Inflammatory macrophage (primary cell): ENCODE measurements at regions not wholly inside any gene's neighbourhood (a gene's known extent, or its start where the extent isn't known, plus 50 kb on each side); places are given as distances from the start of the nearest gene placed in this dataset.

ENCODE experiments used
- DNase-seq, 2 donors: peaks; one replicate each; pipeline ENCODE4 v3.0.0-alpha.2; 2020 to 2022

DNA sequence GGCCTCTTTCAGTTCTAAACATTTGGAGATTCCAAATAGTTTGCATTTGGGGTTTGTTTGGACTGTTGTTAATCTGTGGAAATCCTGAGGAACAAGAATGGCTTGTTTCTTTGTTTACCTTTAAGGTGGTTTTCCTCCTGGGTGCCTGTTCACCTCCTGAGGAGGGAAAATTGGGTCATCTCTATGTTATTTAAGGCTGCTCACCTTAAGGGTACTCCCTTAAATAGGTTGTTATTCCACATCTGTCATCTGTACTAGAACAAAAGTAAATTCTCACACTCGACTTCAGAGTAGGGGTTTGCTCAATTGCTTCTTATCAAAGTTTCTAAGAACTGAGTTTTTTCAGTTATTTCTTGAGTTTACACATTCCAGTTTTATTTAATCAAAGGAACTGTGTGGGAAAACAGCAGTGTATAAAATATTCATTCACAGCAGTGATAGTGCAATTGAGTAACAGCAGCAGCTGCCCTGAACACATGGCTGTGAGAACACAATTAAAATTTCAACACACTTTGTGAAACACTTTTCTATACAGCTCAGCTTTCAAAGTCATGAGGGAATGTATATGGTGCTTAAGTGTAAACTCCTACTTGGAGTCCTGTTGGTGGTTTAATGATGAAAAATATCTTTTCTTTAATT lies 238.5 kb upstream of the PGRMC2 start:
- peak; percentile 77 to 78 for DNase-seq

DNA sequence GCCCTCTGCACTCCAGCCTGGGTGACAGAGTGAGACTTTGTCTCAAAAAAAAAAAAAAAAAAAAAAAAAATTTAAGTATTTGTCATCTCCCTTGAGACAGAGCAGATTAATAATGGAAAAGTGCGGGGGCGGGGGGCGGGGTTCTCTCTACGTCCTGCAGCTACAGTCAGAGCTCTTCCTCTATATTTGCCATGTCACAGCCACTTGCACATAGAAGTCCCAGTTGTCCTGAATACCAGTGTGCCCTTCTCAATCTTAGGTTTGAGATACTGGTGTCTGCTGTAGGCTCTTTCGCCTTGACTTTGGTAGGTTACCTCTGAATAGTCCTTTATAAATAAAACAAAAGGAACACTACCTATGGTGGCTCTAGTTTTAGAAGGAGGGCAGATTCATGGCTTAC lies 237.8 kb upstream of the PGRMC2 start:
- peak; percentile 79 to 83 for DNase-seq

DNA sequence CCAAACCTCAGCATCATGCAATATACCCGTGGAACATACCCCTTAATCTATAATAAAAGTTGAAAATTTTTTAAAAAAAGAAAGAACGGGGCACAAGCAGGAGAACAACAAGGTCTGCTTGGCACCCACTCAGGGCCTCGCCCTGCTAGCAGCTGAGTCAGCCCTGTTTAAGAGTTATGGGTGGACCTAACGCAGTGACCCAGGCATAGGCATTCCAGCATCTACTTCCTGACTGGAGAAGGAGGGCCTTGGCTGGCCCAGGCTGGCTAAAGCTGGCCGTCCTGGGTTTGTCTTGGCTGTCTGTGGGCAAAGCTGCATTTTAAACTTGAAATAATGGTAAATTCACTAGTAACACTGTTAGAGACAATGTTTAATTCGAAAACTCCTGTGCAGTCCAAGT lies 236.7 kb upstream of the PGRMC2 start:
- DNase-seq: no peak

DNA sequence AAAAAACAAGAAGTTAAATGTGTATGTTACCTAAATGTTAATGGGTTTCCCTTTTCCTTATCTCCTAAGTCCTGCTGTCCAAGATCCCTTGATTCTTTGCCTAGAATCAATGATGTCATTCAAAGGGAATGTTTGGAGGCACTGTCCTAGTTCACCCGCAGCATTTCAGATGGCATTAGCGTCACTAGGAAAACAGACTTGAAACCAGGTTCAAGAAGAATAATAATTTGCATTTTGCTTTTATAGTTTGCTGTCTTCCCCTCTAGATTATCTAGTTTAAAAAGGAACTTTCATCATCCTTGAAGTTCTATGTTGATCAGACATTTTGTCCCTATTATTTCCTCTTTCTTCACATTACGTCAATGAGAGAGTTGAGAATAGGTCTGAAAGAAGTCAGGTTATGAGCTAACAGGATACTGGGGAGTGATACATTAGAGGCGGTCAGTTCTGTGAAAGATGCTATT lies 234.1 kb upstream of the PGRMC2 start:
- DNase-seq: peak; percentile 4 to 56

DNA sequence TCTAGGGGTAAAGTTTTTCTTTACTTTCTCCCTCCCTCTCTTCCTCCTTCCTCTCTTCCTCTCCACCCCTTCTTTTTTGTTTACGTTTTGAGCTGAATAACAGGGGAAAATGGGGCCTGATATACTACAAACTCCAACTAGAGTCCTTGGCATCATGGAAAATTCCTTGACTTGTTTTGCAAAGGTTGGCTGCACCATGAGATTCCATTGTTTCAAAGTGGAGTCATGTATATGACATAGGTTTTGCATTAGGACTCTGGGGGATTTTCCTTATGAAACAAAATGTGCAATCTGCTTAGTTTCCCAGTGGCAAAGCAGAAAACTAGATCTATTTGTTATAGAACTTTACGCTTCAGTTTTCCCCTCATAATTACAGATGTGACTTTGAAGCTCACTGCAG lies 233.5 kb upstream of the PGRMC2 start:
- DNase-seq: no peak

DNA sequence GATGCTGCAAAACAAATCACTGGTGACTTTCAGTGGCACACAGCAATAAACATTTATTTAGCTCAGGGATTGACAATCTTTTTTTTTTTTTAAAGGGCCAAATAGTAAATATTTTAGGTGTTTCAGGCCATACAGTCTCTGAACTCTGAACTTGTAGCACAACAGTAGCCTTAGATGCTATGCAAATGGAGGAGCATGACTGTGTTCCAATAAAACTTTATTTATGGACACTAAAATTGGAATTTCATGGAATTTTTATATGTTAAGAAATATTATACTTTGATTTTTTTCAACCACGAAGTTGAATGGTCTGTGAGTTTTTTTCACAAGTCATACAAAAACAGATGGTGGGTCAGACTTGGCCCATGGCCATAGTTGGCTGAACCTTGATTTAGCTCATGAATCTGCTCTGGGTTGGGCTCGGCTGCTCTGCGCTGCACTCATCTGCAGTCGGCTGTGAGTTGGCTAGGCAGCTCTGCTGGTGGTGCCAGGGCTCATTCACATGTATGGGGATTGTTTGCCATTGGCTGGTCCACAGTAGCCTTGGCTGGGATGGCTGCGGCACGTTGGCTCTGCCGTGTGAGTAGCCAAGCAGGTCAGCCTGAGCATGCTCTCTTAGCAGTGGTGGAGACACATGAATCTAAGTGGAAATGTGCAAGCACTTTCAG lies 231.7 kb upstream of the PGRMC2 start:
- DNase-seq: no peak

DNA sequence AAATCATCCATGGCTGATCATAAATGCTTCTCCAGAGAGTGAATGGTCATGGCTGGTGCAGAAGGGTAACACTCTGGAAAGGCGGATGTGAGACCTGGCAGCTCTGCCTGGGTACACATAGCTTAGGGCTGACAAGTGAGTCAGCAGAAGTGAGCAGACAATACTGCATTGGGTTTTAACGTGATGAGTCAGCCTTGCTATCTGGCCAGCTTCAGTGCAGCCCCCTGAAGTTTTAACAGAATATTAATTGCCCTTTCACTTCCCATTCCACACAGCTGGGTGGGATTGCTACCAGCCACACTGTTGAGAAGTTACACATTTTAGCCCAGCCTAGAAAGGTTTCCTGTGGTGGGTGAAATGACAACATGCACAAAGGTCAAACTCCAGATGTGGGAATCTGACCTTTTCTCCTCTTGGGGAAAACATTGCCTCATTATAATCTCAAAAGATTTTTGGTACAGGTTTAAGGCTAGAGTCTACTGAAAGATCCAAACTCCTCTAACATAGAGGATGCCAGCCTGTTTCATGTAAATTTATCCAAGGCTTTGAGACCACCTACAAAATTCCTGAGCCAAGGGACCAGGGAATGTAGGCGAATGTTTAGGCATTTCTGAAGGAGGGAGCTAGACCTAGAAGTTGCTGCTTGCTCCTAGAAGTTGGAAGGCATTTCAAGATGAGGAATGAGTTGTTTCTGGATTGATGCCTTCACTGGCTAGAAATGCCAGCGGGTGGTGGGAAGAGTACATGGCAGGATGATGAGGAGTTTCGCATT lies 230.3 kb upstream of the PGRMC2 start:
- peak; percentile 72 to 80 for DNase-seq

DNA sequence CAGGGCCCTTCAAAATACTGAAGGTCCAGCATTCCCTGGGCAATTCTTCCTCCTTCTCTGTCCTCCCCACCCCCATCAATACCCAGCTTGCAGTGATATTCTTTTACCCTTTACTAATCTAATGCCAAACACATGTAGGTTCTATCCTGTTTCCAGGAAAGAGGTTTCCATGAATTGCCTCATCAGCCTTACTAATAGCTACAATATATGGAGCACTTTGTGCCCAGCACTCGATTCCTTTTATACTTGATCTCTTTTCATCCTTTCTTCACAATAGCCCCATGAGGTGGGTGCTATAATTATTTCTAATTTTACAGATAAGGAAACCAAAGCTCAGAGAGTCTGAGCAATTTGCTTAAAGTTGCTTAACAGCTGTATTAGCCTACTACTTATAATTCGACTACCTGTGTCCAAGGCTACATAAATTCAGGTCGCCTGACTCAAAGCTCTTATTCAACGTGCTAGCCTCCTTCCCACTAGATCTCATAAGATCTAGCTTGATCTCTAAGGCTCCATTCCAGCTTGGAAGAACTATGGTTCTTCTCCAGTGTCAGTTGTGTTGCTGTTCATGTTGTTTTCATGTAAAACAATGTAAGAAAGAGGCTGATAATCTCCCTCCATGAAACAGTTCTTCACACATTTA lies 229.6 kb upstream of the PGRMC2 start:
- no peak for DNase-seq

DNA sequence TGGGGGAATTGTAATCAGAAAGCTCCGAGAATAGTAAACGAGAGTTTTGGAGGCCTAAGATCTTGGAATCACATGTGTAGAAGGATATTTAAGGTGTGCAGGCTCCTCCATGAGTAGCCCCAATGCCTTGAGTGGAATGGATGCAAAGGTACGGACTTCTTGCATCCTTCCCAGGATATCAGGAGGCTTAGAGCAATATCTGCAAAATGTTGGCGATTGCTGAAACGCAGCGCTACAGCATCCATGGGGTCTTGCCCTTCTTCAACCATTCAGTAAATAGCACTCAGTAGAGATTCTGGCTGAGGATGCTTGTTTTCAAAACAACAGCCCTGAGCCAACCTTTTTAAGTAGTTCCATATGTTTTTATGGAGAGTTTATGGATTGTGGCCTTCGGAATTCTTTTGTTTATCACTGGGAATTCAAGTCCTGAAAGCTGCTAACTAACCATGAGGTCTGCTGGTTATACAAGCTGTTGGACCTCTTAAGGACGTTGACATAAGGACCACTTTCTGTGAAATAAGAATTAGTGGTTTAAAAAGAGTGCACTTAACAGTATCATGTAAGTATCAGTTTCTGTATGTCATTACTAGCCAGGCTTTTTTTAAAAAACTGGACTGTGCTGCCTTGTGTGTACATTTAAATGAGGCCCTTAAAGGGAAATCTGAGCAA lies 228.8 kb upstream of the PGRMC2 start:
- DNase-seq: no peak

DNA sequence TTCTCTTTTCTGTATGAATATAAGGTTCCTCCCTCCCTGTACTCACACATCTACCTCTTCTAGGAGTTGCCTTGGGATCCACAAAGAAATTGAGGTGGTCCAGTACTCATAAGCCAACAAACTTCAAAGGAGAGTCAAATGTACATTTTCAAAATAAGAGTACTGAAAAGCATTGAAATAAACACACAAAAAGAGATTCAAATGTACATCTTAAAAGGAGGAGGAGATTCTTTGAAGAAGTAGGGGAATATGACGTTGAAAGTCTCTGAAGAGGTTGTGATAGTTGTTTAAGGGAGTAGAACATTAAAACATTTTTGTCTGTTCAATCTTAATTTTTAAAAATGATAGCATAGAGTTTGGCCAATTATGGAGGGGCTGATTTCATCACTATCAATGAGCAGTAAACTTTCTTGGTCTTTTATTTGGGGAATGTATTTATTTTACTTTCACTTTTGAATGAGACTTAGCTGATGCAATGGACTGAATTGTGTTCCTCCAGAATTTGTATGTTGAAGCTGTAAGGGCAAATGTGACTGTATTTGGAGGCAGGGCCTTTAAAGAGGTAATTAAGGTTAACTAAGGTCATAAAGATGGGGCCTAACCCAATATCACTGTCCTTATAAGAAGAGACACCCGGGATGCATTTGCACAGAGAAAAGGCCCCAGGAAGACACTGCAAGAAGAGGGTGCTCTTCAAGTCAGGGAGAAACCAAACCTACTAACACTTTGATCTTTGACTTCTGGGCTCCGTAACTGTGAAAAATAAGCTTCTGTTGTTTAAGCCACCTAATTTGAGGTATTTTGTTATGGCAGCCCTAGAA lies 226.3 kb upstream of the PGRMC2 start:
- no peak for DNase-seq

DNA sequence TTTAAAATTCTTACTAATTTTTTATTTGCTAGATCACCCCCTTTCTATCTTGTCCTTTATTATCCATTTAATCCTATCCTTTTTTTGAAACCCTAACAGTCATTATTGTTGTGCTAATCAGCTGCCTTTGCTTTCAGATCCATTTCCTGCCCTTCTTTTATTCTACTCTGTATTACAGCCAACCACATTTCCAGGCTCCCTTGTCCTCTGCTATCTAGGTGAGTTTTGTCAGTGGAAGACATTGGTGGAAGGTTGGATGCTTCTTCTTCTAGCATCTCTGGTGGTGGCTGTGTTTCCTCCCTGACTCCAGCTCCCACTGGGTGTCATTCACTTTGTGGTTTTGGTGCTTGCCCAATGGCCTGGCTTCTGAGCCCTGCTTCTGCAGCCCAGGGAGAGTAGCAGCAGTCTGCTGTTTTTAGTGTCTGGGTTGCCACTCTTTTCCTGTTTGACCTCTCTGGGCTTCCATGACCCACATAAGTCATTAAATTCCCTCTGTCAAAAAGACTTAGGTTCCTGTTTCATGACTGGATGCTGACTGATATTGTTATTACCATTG lies 225.2 kb upstream of the PGRMC2 start:
- peak; percentile 55 to 63 for DNase-seq

DNA sequence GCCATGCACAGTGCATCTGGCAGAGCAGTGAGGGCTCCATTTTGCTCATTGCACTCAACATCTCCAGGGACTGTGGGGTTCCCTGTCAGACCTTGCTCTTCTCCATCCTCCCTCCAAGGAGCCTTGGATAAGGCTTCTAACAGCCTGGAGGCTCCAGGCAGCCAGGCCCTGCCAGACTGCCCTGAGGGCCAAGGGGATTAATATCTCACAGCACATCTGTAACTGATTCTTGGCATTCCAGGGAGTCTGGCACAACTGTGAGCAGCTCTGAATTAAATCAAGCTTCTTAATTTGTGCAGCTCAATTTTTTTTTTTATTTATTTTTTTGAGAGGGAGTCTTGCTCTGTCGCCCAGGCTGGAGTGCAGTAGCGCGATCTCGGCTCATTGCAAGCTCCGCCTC lies 224.5 kb upstream of the PGRMC2 start:
- no peak for DNase-seq

DNA sequence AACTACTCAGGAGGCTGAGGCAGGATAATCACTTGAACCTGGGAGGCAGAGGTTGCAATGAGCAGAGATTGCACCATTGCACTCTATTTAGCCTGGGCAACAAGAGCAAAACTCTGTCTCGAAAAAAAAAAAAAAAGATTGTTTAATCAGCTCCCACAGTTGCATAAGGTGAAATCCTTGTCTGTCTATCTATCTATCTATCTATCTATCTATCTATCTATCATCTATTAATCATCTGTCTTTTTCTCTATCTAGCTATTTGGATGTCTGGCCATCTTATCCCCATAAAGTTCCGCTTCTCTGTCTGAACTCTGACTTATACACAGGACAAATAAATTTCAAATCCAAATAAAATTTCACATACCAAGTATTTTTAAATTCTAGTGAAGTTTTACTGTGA lies 223.2 kb upstream of the PGRMC2 start:
- no peak for DNase-seq

DNA sequence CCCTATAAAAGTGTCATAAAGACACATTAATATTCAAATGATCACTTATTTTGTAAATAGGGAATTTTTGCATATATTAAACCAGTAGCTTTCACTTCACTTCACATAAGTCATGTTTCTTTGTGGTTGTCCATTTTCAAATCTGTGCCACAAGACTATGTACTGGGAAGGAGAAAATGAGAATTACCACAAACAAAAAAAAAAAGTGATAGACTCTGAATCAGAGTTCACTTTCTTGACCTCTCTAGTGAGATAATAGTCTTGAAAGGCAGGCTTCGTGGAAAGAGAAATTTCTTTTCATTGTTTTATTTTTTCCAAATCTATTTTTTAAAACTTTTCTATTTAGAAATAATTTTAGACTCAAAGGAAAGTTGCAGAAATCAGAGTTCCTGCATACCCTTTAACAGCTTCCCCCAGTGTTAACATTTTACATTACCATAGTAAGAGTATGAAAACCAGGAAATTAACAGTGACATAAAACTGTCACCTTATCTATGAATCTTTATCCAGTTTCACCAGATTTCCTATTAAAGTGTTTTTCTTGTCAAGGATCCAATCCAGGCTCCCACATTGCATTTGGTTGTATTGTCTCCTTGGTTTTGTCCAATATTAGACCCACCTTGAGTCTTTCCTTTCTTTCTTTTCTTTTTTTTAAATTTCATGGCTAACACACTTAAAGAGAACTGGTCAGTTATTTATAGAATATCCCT lies 215.4 kb upstream of the PGRMC2 start:
- DNase-seq: no peak

DNA sequence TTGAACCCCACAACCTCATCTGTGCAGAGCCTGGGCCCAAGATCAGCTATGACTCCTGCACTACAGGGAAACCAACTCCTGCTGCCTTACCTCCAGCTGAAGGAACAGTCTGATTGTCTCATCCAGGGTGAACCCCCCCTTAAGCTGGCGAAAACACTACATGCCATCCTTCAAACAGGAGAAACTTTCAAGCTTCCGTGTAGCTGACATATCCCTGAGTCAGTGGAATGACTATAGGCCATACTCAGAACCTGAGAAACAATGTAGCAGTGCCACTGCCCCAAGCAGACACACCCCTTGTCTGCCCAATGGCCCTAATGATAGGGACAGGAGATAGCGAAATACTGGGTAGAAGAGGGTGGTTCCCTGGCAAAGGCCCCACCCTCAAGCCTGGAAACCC lies 213.6 kb upstream of the PGRMC2 start:
- DNase-seq: no peak

DNA sequence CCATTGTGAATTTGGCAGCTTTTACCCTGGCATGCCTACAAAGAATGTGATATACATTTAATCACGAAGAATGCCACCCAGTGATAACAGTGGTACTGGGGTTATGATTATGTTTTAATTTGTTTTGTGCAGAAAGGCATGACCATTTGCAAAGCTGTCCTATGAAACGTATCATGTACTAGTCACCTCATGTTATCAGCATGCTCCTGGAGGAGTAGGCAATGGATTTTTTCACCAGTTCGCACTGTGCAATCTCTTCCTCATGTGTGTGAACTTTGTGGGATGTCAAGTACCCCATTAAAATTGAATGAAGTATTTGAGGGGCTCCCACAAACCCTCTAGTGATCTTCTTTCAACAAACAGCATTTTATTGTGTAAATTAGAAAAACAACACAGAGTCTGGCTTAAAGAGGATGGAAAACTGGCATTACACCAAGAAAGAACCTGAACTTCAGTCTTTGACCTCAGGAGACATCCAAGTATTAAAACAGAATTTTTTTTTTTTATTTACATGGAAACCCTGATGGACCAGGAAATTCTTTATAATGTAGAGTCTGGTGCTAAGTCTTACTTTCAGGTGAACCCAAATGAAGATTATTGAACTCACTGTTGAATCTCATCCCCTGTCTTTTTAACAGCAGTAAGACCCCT lies 200.6 kb upstream of the PGRMC2 start:
- DNase-seq: no peak

DNA sequence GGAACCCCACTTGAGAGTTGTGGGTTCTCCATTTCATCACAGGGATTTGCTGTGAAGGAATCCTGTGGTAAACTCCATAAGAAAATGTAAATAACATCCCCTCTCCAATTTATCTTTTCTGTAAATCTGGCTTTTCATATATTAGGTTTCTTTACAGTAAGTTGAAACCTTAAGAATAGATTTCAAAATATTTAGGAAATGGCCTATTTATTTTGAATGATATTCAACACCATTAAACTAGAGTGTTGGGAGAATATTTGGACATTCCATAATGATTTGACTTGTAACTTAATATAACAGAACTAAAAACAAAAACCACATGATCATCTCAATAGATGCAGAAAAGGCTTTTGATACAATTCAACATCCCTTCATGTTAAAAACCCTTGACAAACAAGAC lies 197.3 kb upstream of the PGRMC2 start:
- no peak for DNase-seq

DNA sequence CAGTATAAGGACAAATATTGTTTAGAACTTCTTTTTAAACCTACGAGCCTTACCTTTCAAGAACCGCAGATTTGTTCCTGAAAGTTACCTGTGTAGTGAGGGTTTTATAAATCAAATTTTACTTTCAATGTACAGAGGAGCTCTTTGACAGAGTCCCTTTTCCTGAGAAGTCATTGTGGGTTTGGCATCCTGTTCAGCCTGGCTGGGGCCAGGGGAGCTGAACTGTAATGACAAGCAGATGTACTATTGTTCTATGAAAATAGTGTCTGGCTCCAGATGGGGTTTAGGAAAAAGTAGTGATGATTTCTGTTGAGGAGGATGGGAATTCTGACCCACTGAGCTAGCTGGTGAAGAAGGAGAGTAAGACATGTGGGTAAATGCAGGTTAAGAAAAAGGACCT lies 196.2 kb upstream of the PGRMC2 start:
- DNase-seq: no peak

DNA sequence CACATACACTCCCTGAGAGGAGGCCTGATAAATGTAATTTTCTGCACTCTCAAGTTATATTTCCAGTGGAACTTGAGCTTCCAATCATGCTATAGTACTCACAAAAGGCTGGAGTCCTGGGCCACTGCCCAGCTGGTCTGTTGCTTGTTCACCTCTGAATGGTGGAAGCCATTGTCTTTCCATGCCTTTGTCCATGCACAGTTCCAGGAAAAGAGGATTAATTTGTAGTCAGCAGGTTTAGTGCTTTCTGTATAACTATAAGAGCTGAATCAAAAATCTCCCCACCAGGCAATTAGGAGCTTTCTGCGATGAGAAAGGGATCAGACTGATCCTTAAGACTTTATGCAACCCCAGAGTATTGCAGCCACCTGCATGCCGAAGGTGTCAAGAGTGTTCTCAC lies 195.4 kb upstream of the PGRMC2 start:
- DNase-seq: no peak

DNA sequence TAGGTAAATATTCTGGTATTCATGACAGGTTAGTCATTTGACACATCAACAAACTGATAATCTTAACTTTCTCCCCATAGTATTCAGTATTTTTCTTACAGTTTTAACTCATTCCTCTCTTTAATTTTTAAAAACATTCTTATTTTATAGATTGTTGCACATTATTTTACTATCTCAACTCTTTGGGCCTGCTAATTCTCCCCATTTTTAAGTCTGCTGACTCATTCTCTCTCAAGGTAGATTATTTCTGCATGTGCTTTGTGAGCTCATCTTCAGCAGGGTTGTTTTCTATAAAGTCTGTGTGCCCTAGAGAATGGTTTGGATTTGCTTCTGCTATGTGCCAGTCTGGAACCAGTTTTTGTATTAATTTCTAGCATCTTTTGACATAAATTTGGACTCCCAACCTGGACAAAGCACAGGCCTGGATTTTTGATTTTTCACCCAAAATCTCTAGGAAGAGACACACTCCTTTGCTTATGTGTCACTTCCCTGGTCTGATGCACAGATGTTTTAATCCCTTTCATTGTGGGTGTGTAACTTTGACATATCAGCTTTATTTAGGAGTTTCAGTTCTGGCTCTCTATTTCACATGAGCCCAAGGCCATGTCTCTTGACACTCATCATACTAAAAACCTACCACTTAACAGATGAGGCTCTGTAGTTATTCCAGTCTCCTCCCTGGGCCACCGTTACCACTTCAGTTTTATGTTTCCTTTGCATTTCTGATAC lies 194.3 kb upstream of the PGRMC2 start:
- DNase-seq: no peak
